ENCODE measurements at regions not wholly inside any gene's neighbourhood (a gene's known extent, or its start where the extent isn't known, plus 50 kb on each side); places are given as distances from the start of the nearest gene placed in this dataset.

- no peak for DNase-seq
Observed at GRCh38 chr4:13036841-13037240, 447.3 kb downstream of the RAB28 start.

DNA sequence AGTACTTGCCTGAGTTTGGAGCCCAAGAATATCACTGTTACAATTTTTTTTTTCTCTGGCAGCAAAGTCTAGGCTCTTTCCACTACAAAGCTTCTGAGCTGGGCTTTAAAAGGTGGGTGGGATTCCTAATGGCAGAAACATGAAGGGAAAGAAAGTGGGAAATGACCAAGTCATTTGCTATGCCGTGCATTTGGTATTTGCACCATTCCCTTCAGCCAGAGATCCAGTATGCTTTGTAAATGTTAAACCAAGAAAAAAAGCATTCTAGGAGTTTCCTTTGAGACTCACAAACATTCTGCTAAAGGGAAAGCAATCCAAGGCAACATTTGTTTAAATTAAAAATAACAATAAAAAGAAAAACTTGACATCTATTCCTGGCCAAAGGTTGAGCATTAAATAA, 451.2 kb downstream of the RAB28 start:
- no peak for DNase-seq

GRCh38 chr4:13024147-13025105, 459.7 kb downstream of the RAB28 start:
- no peak for DNase-seq

DNA sequence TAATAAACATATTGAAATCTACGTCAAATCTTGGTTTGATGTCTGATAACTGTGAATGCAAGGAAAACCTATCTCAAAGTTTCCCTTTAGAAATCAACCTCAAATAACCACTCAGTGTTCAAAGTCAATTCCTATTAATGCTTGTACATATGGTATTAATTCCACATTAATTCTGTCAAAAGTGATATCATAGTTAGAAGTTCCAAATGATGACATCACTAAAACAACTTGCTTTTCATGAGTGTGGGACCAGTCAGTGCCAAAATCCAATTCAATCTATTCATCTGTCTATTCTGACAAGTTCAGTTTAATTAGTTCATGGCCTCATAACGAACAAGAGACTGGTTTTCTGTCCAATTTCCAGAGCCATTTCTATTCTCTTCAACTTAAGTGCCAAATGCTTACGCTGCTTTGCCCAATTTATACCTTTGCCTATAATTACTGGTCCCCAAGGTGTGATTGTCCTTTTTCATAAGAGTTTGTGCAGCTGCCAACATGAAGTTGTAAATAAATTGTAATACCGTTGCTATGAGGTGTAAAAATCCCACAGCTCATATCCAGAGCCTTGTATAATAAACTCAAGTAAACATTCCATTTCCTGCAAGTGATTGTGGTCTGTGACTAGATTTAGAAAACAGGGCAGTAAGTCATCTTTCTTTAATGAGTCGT, 476.2 kb downstream of the RAB28 start:
- no peak for DNase-seq

- DNase-seq = no peak
Observed at GRCh38 chr4:12993923-12994322, 490.2 kb downstream of the RAB28 start.

DNA sequence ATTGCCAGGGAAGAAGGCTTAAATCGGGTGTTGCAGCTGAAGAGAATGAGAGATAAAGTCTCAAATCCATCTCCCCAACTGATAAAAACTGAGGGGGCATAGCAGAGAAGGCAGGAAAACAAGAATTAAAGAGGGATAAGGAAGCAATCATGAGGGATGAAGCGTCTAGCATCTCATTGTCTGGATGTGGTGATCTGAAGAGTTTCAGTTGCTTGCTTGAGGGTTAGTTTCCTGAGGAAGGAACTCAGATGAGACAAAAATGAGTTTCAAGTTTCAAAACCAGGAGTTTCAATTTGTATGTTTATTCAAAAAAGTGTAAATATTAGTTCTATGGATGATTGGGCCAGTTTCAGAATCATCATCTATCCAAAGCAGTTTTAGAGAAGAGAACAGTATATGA, 496.9 kb downstream of the RAB28 start:
- DNase-seq = no peak

DNA sequence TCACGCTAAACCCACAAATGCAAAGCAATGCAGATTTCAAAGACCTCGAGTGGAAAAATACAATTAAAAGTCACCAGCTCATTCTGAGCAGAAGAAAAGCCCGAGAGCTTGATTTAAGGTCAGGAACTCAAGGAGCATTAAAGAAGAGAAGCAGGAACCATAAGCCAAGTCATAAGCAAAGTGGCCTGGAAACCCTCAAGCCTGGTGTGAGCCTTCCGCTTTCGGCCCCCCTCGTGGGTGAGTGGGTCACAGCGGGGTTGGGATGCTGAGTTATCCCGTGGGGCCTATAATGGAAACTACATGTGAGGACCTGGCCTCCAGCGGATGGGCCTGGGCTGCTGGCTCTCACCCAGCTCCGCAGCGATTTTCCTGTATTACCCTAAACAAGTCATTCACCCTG, 504.3 kb downstream of the RAB28 start:
- DNase-seq = no peak

GRCh38 chr4:12978310-12978709, 505.8 kb downstream of the RAB28 start:
- DNase-seq = no peak

GRCh38 chr4:12975511-12975910, 508.6 kb downstream of the RAB28 start:
- DNase-seq = no peak

DNA sequence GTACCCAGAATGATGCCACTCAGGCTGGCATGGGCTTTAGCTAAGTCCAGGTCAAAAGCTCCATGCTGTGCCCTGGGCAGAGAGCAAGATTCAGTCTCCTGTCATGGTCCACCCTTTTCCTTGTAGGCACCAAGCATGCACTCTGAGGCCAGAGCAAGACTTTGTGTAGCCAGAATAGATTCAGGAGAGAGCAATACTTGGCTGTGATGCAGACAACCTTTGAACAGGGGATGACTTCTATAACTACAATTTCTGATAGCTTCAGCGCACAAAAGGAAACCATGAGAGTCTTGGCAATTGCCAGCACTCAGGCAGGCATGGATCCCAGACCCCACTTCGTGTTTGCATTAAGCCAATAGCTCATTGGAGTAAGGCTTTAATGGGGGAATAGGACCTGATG, 510.6 kb downstream of the RAB28 start:
- no peak for DNase-seq

GRCh38 chr4:12968345-12968744, 515.8 kb downstream of the RAB28 start:
- DNase-seq = no peak

DNA sequence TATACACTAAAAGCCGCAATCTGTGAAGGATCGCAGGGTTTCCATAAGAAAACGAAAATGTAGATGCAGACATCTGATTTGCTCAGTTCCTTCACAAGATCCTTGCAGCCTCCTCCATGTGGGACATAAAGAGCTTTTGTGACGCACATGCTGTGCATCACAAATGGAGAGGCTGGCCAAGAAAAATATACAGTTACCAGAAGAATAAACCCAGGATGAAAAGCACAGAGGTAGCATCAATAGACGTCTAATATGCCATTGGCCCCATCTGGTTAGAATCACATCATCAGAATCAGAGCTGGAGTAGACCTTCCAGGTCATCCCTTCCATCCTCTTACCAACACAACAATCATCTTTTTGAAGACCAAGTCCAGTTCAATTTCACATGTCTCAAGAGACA, 517.4 kb downstream of the RAB28 start:
- no peak for DNase-seq

GRCh38 chr4:12965334-12965733, 518.8 kb downstream of the RAB28 start:
- no peak for DNase-seq

GRCh38 chr4:12963912-12964311, 520.2 kb downstream of the RAB28 start:
- DNase-seq = no peak

- DNase-seq = no peak
Observed at GRCh38 chr4:12963291-12963690, 520.8 kb downstream of the RAB28 start.

- no peak for DNase-seq
Observed at GRCh38 chr4:12961713-12962112, 522.4 kb downstream of the RAB28 start.

GRCh38 chr4:12958436-12958835, 525.7 kb downstream of the RAB28 start:
- no peak for DNase-seq

DNA sequence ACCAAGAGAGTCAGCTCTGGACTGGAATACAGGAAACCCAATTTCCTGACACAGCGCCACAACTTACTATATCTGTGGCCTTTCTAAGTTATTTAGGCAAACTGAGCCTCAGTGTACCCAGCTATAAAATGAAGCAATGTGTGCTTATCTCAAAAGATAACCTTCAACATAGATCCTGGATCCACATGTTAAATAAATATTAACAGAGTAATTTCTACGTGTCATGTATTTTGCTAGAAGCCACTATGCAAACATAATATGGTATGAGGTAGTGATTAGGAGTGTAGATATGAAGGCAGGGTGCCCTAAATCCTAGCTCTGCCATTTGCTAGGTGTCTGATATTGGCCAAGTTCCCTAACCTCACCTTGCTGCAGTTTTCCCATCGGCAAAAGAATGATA, 527.0 kb downstream of the RAB28 start:
- no peak for DNase-seq

DNA sequence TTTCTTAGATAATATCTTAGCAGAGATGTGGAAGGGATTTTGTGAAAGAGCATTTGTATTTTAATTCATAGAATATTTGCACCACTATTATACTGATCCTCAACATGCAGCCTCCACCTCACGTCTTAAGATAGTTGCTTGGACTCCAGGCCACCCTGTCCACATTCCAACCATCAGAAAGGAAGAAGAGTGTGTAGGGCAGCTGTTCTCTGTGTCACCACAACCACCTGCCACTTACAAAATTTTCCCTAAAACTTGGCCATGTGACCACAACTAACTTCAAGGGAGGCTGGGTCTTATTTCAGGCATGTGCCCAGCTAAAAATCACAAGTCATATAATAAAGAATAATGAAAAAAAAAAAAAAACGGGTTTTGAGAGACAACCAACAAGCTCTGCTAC, 528.1 kb downstream of the RAB28 start:
- no peak for DNase-seq

GRCh38 chr4:12949719-12950490, 534.2 kb downstream of the RAB28 start:
- no peak for DNase-seq

GRCh38 chr4:12943069-12943468, 541.1 kb downstream of the RAB28 start:
- no peak for DNase-seq

- no peak for DNase-seq
Observed at GRCh38 chr4:12933760-12934221, 550.3 kb downstream of the RAB28 start.

DNA sequence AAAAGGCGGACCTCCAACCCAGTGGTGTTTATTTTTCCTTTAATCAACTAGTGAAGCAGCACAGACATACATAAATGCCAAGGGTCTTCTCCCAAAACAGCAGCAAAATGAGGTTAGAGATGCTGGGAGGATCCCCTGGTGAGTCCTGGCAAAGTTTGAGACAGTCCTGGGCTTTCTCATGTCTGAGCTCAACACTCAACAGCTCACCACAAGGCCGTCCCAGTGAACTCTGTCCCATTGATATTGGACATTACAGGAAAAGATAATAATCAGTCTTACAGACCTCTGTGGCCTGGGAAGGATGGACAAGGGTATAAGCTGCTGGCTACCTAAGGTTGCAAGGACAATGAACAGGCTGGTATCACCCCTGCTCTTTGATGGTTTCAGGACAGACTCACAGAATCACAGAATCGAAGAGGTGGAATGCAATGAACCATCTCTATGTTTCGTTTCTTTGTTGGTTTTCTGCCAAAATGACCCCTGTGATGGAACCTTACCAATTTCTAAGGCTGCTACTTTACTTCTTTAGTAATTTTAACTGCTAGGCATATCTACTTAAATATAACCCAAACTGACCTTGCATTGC, 551.8 kb downstream of the RAB28 start:
- DNase-seq = no peak
